ENCODE measurements at regions not wholly inside any gene's neighbourhood (a gene's known extent, or its start where the extent isn't known, plus 50 kb on each side); places are given as distances from the start of the nearest gene placed in this dataset.

DNA sequence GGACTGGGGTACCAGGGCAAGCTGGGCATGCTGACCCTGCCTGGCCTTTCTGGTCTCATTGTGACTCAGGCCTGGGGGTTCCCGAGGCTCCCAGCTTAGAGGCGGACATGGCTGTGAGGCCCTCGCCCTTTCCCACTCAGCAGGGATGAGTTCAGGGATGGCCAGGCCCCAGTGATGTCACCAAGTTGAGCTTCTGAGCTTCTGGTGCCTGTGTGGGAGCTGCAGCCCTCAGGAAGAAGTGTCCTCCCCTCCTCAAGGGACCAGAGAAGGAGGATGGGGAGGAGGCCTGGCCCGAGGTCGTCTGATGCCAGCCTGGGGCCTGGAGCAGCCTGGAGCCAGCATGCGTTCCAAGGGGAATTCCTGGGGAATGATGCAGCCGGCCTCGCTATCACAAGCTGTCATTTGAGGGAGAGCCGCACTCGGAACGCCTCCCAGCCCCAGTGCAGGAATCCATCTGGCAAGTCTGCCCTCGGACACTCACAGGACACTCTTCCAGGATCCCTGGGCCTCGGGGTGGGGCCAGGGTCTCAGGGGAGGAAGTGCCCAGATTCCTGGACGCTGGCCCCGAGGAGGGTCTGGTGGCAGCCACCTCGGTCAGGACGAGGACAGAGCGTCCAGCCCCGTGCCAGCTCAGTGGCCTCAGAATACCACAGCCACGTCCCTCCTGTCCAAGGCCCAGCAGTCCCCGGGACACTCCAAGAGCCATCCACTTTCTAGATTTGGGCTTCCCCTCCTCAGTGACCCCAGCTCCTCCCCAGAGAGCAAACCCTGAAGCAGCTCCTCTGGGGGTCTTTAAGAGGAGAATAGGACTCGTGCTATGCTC lies 61.2 kb upstream of the GPC1 start:
- Histone ChIP-seq H3K27me3 (no peaks in the 10 kb centered on the region), H3K9me3 (no peaks in the 10 kb centered on the region), H3K4me1 (peaks cover 0 to 48% (median 26%) of the 10 kb centered on the region in 12 donors), H3K4me3 (no peak overlapping the region), H3K27ac (peak overlapping the region; percentile 62 to 89 (median 76)), H3K36me3 (no peaks in the 10 kb centered on the region)
- intact Hi-C loops (cut with DNase I), result loop anchor here in 5 of 10 donors (5.0 to 10.0 kb wide), 5 partner anchors 61 to 139 kb away; partner anchors contain the start of gene GPC1 (in 4 of the 5)
- TF ChIP-seq, protein P1, sequence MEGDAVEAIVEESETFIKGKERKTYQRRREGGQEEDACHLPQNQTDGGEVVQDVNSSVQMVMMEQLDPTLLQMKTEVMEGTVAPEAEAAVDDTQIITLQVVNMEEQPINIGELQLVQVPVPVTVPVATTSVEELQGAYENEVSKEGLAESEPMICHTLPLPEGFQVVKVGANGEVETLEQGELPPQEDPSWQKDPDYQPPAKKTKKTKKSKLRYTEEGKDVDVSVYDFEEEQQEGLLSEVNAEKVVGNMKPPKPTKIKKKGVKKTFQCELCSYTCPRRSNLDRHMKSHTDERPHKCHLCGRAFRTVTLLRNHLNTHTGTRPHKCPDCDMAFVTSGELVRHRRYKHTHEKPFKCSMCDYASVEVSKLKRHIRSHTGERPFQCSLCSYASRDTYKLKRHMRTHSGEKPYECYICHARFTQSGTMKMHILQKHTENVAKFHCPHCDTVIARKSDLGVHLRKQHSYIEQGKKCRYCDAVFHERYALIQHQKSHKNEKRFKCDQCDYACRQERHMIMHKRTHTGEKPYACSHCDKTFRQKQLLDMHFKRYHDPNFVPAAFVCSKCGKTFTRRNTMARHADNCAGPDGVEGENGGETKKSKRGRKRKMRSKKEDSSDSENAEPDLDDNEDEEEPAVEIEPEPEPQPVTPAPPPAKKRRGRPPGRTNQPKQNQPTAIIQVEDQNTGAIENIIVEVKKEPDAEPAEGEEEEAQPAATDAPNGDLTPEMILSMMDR (IDR thresholded peaks at IDR 0.05), result no peak
- no peak for TF ChIP-seq POLR2A (IDR thresholded peaks at IDR 0.05)
- DNase-seq, result peak; percentile 67 to 88 (median 79)
- ATAC-seq, result peak; percentile 48 to 77 (median 68)
- WGBS, 4 donors, result 16 to 48% (median 21%) methylated on average over 8 to 22 of the region's 22 CpGs

DNA sequence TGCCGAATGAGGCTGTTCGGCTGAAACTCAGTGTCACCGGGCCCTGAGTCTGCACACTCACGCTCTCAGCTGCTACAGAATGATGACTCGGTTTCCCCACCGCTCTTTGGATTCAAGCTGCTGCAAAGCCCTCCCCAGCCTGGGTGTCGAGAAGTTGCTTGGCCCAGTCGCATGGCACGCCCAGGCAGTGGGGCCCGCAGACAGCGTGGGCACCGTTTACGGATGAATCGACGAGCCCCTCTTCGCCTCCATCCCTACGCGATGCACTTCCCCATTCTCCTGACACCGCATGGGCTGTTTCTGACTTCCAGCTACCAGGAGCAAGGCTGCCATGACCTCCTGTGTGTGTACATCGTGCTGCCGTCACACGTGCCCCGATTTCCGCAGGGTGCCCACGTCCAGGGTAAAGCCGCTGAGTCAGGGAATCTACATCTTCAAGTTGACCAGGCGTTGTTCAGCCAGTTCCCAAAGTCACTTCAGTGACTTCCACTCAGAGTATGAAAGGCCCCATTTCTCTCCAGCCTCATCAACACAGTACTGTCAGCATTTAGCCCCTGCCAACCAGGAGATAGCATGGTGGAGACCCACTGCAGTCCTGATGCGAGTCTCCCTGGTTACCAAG lies 60.3 kb upstream of the GPC1 start:
- peaks cover 0 to 7% (median 0%) of the 10 kb centered on the region in 12 donors for H3K9me3 ChIP-seq
- H3K27ac ChIP-seq, result peak overlapping the region in 9 of 12 donors; percentile 66 to 89 (median 76)
- H3K4me3 ChIP-seq, result no peak overlapping the region
- no peaks in the 10 kb centered on the region for H3K36me3 ChIP-seq
- H3K27me3 ChIP-seq, result no peaks in the 10 kb centered on the region
- H3K4me1 ChIP-seq, result peaks cover 0 to 40% (median 19%) of the 10 kb centered on the region in 12 donors
- WGBS, 4 donors, result 91 to 93% (median 93%) methylated on average over 24 to 28 of the region's 28 CpGs
- ATAC-seq (no peak), DNase-seq (peak in 1 of 5 donors; percentile 11)
- TF ChIP-seq, protein P1 (IDR thresholded peaks at IDR 0.05), result no peak
- TF ChIP-seq POLR2A (IDR thresholded peaks at IDR 0.05), result no peak
- intact Hi-C loops (cut with DNase I), result loop anchor here in 3 of 10 donors (10.0 kb wide), 2 partner anchors 60 to 140 kb away; partner anchors contain the start of gene GPC1 (in 1 of the 3)

DNA sequence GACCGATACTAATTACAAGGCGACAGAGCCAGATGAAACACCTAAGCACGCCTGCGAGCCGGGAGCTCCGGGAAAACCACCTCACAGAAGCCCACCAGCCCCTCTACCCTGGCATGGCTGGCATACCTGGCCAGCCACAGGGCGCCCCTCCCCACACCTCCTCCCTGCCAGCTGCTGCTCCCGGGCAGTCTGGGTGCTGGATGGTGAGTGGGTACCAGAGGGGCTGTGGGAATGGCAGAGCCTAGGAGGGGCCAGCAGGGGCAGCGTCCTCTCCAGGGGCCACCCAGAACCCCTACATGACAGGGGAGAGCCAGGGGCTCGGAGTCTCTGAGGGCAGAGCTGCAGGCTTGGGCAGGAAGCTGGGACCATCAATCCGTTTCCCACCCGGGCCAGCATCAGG lies 58.7 kb upstream of the GPC1 start:
- TF ChIP-seq POLR2A (IDR thresholded peaks at IDR 0.05), result no peak
- TF ChIP-seq, protein P1 (IDR thresholded peaks at IDR 0.05), result no peak
- DNase-seq (peak in 1 of 5 donors; percentile 20), ATAC-seq (no peak)
- H3K9me3 ChIP-seq, result peaks cover 0 to 14% (median 0%) of the 10 kb centered on the region in 12 donors
- intact Hi-C loops (cut with DNase I), result loop anchor here in 3 of 10 donors (10.0 kb wide), 2 partner anchors 58 to 142 kb away; partner anchors contain the start of gene GPC1 (in 1 of the 3)
- H3K4me3 ChIP-seq, result no peak overlapping the region
- 81 to 89% (median 85%) methylated on average over 10 to 12 of the region's 12 CpGs for WGBS, 4 donors
- no peak overlapping the region for H3K27ac ChIP-seq
- no peaks in the 10 kb centered on the region for H3K36me3 ChIP-seq
- H3K27me3 ChIP-seq, result no peaks in the 10 kb centered on the region
- H3K4me1 ChIP-seq, result peaks cover 0 to 27% (median 13%) of the 10 kb centered on the region in 12 donors

DNA sequence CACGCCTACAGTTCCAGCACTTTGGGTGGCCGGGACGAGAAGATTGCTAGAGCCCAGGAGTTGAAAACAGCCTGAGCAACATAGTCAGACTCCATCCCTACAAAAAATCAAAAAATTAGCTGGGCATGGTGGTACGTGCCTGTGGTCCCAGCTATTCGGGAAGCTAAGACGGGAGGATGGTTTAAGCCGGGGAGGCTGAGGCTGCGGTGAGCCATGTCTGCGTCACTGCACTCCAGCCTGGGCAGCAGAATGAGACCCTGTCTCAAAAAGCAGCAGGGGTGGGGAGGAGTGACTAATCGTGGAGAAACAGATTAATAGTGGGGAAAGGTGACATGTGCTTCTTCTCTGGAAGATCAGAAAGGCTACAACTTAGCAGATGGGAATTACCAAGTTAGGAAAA lies 58.1 kb upstream of the GPC1 start:
- Histone ChIP-seq H3K36me3 (no peaks in the 10 kb centered on the region), H3K27ac (no peak overlapping the region), H3K9me3 (peaks cover 0 to 14% (median 0%) of the 10 kb centered on the region in 12 donors), H3K27me3 (no peaks in the 10 kb centered on the region), H3K4me3 (no peak overlapping the region), H3K4me1 (peaks cover 0 to 27% (median 13%) of the 10 kb centered on the region in 12 donors)
- DNase-seq, result no peak
- TF ChIP-seq POLR2A (IDR thresholded peaks at IDR 0.05), result no peak
- TF ChIP-seq, protein P1 (IDR thresholded peaks at IDR 0.05), result no peak
- no peak for ATAC-seq
- WGBS, 4 donors, result 83 to 88% (median 85%) methylated on average over 10 of the region's 10 CpGs
- intact Hi-C loops (cut with DNase I), result loop anchor here in 3 of 10 donors (10.0 kb wide), 2 partner anchors 57 to 143 kb away; partner anchors contain the start of gene GPC1 (in 1 of the 3)

Measured in heart left ventricle (tissue), 16 donors.